Kidney epithelial cell (primary cell): ENCODE measurements at regions not wholly inside any gene's neighbourhood (a gene's known extent, or its start where the extent isn't known, plus 50 kb on each side); places are given as distances from the start of the nearest gene placed in this dataset.
"Not testable (repeated sequence)": the region's sequence is repeated elsewhere in the genome, so short reads cannot be mapped to it uniquely, and the experiment has no call there.

Source experiments
- DNase-seq: peaks from one replicate; pipeline ENCODE4 v3.0.0-alpha.2; 2010; ENCODE audit warnings: low read depth
- H3K27me3 ChIP-seq: 2 replicates; pipeline ENCODE4 v1.6.0; 2011; ENCODE audit warnings: low read length; ENCODE audit not compliant: control insufficient read depth, insufficient read depth
- H3K36me3 ChIP-seq: 2 replicates; pipeline ENCODE4 v1.5.1; 2011; ENCODE audit warnings: low read length; ENCODE audit not compliant: control insufficient read depth, insufficient read depth
- H3K4me3 ChIP-seq: 2 replicates; pipeline ENCODE4 v1.5.1; 2011; ENCODE audit warnings: low read depth, mild to moderate bottlenecking, control low read depth, low read length
- CTCF ChIP-seq: IDR thresholded peaks from 2 replicates; pipeline ENCODE4 v1.5.1; 2011; ENCODE audit warnings: mild to moderate bottlenecking, moderate library complexity, low read length, control low read depth, inconsistent platforms; ENCODE audit not compliant: insufficient read depth, poor library complexity, severe bottlenecking

GRCh38 chr9:25119041-25119440 lies 559.2 kb downstream of the TUSC1 start:
- TF ChIP-seq CTCF = no peak
- no peaks in the 10 kb centered on the region for H3K36me3 ChIP-seq
- no peaks in the 10 kb centered on the region for H3K27me3 ChIP-seq
- H3K4me3 ChIP-seq = no peak overlapping the region
- DNase-seq = no peak

- DNase-seq = no peak
- H3K36me3 ChIP-seq = no peaks in the 10 kb centered on the region
- TF ChIP-seq CTCF = no peak
- no peaks in the 10 kb centered on the region for H3K27me3 ChIP-seq
- H3K4me3 ChIP-seq = no peak overlapping the region
These were observed 560.5 kb downstream of the TUSC1 start for GRCh38 chr9:25117791-25118190.

- H3K4me3 ChIP-seq, H3K27me3 ChIP-seq, DNase-seq, H3K36me3 ChIP-seq: not testable (repeated sequence)
These were observed 556.5 kb upstream of the IZUMO3 start for GRCh38 chr9:25102204-25102603.

- no peaks in the 10 kb centered on the region for H3K36me3 ChIP-seq
- no peak for TF ChIP-seq CTCF
- no peak overlapping the region for H3K4me3 ChIP-seq
- no peaks in the 10 kb centered on the region for H3K27me3 ChIP-seq
- DNase-seq = no peak
These were observed 548.8 kb upstream of the IZUMO3 start for GRCh38 chr9:25094518-25094917.

GRCh38 chr9:25078202-25078601 lies 532.5 kb upstream of the IZUMO3 start:
- no peak for DNase-seq
- H3K36me3 ChIP-seq = no peaks in the 10 kb centered on the region
- no peaks in the 10 kb centered on the region for H3K27me3 ChIP-seq
- no peak overlapping the region for H3K4me3 ChIP-seq
- TF ChIP-seq CTCF = no peak

GRCh38 chr9:25048098-25048724 lies 502.5 kb upstream of the IZUMO3 start:
- Histone ChIP-seq H3K4me3 (no peak overlapping the region), H3K36me3 (no peaks in the 10 kb centered on the region), H3K27me3 (no peaks in the 10 kb centered on the region)
- no peak for TF ChIP-seq CTCF
- no peak for DNase-seq

GRCh38 chr9:25045469-25045868 lies 499.8 kb upstream of the IZUMO3 start:
- H3K4me3 ChIP-seq, H3K27me3 ChIP-seq, DNase-seq, H3K36me3 ChIP-seq: not testable (repeated sequence)
